ENCODE measurements at regions not wholly inside any gene's neighbourhood (a gene's known extent, or its start where the extent isn't known, plus 50 kb on each side); places are given as distances from the start of the nearest gene placed in this dataset.
"Not testable (repeated sequence)": the region's sequence is repeated elsewhere in the genome, so short reads cannot be mapped to it uniquely, and the experiment has no call there.

DNA sequence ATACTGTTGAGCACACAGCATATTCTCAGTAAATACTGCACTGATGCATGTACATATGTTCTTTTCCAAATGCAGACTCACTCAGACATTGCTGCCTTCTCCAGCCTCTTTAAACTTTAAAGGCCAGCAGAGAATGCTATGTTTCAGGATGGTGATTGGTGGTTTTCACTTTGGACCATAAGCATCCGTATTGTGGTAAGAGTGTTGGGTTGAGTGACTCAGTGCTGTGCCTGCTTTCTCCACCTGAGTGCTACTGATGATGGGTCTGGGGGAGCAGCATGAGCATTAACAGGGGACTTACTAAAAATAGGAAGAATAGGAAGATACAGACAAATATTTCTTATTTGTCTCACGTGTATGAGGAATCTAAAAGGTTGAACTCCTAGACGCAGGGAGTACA, 56.3 kb upstream of the ZNF92 start:
- H3K36me3 Mint-ChIP-seq: no peaks in the 10 kb centered on the region
- POLR2A ChIA-PET: no interaction called here
- no peaks in the 10 kb centered on the region for H3K4me1 Mint-ChIP-seq (ENCODE audit: low read depth)
- H3K27me3 Mint-ChIP-seq: no peaks in the 10 kb centered on the region
- no peak overlapping the region for H3K27ac Mint-ChIP-seq
- H3K9me3 Mint-ChIP-seq: no peaks in the 10 kb centered on the region
- intact Hi-C loops (cut with micrococcal nuclease): no loop called here
- DNase-seq: no peak
- H3K4me3 Mint-ChIP-seq: no peak overlapping the region
- CTCF ChIA-PET: no interaction called here

DNA sequence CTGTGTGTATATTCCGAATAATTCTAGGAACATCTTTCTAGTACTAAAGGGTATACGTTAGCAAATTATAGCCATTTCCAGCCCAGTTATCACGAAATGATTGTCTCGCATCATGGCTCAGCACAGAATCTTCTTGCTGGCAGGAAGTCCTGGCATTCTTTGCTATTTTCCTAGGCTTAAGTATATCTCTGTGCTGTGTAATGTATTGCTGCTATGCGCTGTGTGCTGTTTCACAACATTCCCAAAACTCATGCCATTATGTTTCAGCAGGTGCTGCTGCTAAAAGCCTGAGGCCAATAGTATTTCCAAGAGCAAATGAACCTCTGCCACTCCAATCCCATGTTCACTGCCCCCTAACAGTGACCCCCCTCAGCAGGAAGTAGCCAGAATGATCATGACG, 62.9 kb upstream of the ZNF92 start:
- DNase-seq: no peak
- H3K36me3 Mint-ChIP-seq: no peaks in the 10 kb centered on the region
- POLR2A ChIA-PET: no interaction called here
- no peak overlapping the region for H3K27ac Mint-ChIP-seq
- intact Hi-C loops (cut with micrococcal nuclease): no loop called here
- H3K4me1 Mint-ChIP-seq (ENCODE audit: low read depth): no peaks in the 10 kb centered on the region
- CTCF ChIA-PET: no interaction called here
- H3K4me3 Mint-ChIP-seq: no peak overlapping the region
- H3K9me3 Mint-ChIP-seq: no peaks in the 10 kb centered on the region
- no peaks in the 10 kb centered on the region for H3K27me3 Mint-ChIP-seq

DNA sequence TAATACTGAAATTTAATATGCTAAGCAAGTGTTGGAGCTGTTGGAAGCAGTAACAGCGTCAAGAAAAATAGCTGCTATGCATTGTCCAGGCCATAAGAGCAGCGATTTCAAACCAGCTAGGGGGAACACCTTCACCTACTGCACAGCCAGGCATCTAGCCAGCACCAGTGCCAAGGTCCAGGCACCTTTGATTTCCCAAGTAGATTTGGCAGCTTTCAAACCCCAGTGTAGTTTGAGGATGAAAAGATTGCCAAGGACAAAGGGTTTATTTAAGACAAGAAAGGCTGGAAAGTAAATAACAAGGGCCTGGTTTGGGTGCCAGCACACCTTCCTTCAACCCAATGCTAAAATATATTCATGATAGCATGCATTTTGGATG, 65.4 kb upstream of the ZNF92 start:
- no peaks in the 10 kb centered on the region for H3K27me3 Mint-ChIP-seq
- DNase-seq: no peak
- H3K27ac Mint-ChIP-seq: no peak overlapping the region
- no peaks in the 10 kb centered on the region for H3K36me3 Mint-ChIP-seq
- H3K9me3 Mint-ChIP-seq: no peaks in the 10 kb centered on the region
- intact Hi-C loops (cut with micrococcal nuclease): no loop called here
- ChIA-PET POLR2A (no interaction called here), CTCF (interaction anchor here (0.8 to 4.9 kb wide), 10 partner anchors 9 to 401 kb away, joined by 3 to 68 read pairs (median 6); no protein-coding TSS in a partner anchor)
- no peak overlapping the region for H3K4me3 Mint-ChIP-seq
- no peaks in the 10 kb centered on the region for H3K4me1 Mint-ChIP-seq (ENCODE audit: low read depth)

DNA sequence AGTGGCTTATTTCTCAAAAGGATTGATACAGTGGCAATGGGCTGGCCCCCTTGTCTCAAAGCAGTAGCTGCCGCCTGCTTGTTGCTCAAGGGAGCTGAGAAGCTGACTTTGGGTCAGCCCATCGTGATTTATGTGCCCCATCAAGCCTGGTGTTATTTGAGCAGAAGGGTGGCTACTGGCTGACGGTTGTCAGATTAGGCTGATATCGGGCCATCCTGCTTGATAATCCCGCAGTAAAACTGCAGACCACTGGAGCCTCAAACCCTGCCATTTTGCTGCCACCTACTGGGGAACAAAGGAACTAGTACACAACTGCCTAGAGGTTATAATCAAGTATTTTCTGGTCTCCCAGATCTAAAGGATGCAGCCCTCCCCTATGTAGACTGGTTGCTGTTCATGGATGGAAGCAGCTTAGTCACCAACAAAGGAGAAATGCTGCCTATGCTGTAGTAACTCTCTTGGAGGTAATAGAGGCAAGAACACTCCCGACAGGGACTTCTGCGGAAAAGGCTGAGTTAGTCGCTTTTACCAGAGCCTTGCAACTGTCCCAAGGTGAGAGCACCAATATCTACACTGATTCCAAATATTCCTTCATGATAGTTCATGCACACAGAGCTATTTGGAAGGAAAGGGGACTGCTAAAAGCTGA, 65.9 kb upstream of the ZNF92 start:
- ChIA-PET POLR2A (interaction anchor here (1.2 kb wide), 1 partner anchor 9 kb away, joined by 3 read pairs; no protein-coding TSS in a partner anchor), CTCF (interaction anchor here (0.7 to 4.9 kb wide), 21 partner anchors 9 to 506 kb away, joined by 3 to 68 read pairs (median 4); no protein-coding TSS in a partner anchor)
- no peak overlapping the region for H3K27ac Mint-ChIP-seq
- H3K36me3 Mint-ChIP-seq: no peaks in the 10 kb centered on the region
- DNase-seq: peak; percentile 43
- no peak overlapping the region for H3K4me3 Mint-ChIP-seq
- H3K27me3 Mint-ChIP-seq: no peaks in the 10 kb centered on the region
- H3K4me1 Mint-ChIP-seq (ENCODE audit: low read depth): no peaks in the 10 kb centered on the region
- no peaks in the 10 kb centered on the region for H3K9me3 Mint-ChIP-seq
- intact Hi-C loops (cut with micrococcal nuclease): loop anchor here (1.0 kb wide), 2 partner anchors 91 to 356 kb away; no protein-coding TSS in a partner anchor

DNA sequence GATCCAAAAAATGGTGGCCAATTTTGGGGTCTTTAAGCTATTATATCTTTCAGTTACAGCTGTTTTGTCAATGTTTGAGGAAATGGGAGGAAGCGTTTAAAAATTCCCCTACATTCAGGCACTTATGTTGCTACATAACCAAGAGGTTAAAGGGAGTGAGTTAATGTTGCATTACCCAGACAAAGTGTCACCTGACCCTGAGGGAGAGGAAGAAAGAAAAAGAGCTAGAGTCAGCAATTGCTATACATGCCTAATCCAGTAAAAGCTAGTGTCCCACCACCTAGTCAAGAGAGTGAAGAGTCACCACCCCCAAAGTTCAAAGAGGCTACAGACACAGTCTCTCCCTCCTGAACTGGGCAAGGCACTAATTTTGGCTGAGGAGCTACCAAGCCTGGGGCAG, 69.5 kb upstream of the ZNF92 start:
- Mint-ChIP-seq H3K27me3 (no peaks in the 10 kb centered on the region), H3K27ac (no peak overlapping the region), H3K4me1 (ENCODE audit: low read depth) (no peaks in the 10 kb centered on the region), H3K4me3 (no peak overlapping the region), H3K9me3 (no peaks in the 10 kb centered on the region), H3K36me3 (no peaks in the 10 kb centered on the region)
- ChIA-PET POLR2A (no interaction called here), CTCF (interaction anchor here (2.4 kb wide), 1 partner anchor 352 kb away, joined by 8 read pairs; no protein-coding TSS in a partner anchor)
- intact Hi-C loops (cut with micrococcal nuclease): no loop called here
- no peak for DNase-seq

DNA sequence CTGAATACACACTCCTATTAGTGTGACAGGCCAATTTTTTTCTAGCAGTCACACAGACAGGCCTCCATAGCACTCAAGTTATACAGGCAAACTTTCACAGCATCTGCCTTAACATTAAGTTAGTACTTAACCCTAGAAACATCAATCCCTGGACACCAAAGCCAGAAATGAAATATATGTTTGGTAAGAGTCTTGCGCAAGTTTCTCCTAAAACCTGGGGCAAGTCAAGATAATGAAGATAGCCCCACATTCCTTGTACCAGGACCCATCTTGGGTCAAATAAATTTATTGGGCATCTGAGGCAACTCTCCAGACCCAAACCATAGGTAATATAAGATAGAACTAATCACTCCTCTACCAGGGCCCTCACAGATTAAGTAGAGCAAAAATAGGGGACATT, 70.8 kb upstream of the ZNF92 start:
- no peak for DNase-seq
- H3K9me3 Mint-ChIP-seq: no peaks in the 10 kb centered on the region
- no peak overlapping the region for H3K27ac Mint-ChIP-seq
- ChIA-PET CTCF (interaction anchor here (2.4 kb wide), 1 partner anchor 351 kb away, joined by 8 read pairs; no protein-coding TSS in a partner anchor), POLR2A (no interaction called here)
- intact Hi-C loops (cut with micrococcal nuclease): no loop called here
- no peak overlapping the region for H3K4me3 Mint-ChIP-seq
- no peaks in the 10 kb centered on the region for H3K4me1 Mint-ChIP-seq (ENCODE audit: low read depth)
- no peaks in the 10 kb centered on the region for H3K36me3 Mint-ChIP-seq
- no peaks in the 10 kb centered on the region for H3K27me3 Mint-ChIP-seq

DNA sequence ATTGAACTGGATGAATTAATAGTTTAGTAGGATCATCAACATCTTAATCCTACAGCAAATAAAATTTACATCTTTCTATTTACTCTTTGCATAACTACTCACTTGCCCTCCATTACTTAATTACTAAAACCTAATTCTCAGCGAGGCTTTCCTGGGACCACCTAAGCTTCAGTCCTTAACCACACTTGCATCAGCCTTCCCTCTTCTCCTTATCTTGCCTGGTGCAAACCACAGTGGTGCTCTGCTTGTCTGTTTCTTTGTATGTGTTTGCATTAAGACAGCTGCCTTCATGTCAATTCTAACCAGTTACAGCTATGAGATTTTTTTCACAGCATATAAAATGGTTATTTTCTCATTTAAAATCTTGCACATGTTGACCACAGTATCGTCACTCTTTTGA, 72.6 kb upstream of the ZNF92 start:
- H3K27ac Mint-ChIP-seq: no peak overlapping the region
- H3K36me3 Mint-ChIP-seq: no peaks in the 10 kb centered on the region
- ChIA-PET CTCF (interaction anchor here (0.7 to 4.8 kb wide), 3 partner anchors 8 to 413 kb away, joined by 3 to 27 read pairs (median 3); no protein-coding TSS in a partner anchor), POLR2A (no interaction called here)
- DNase-seq: no peak
- no peaks in the 10 kb centered on the region for H3K9me3 Mint-ChIP-seq
- no peaks in the 10 kb centered on the region for H3K4me1 Mint-ChIP-seq (ENCODE audit: low read depth)
- H3K4me3 Mint-ChIP-seq: no peak overlapping the region
- H3K27me3 Mint-ChIP-seq: no peaks in the 10 kb centered on the region
- intact Hi-C loops (cut with micrococcal nuclease): no loop called here

DNA sequence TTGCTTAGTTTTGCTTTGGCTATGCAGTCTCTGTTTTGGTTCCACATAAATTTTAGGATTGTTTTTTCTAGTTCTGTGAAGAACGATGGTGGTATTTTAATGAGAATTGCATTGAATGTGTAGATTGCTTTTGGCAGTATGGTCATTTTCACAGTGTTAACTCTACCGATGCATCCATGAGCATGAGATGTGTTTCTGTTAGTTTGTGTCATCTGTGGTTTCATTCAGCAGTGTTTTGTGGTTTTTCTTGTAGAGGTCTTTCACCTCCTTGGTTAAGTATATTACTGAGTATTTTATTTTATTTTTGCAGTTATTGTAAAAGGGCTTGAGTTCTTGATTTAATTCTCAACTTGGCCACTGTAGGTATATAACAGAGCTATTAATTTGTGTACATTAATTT, 78.2 kb upstream of the ZNF92 start:
- CTCF ChIA-PET: interaction anchor here (1.0 kb wide), 1 partner anchor 12 kb away, joined by 3 read pairs; no protein-coding TSS in a partner anchor
- H3K4me3 Mint-ChIP-seq: no peak overlapping the region

DNA sequence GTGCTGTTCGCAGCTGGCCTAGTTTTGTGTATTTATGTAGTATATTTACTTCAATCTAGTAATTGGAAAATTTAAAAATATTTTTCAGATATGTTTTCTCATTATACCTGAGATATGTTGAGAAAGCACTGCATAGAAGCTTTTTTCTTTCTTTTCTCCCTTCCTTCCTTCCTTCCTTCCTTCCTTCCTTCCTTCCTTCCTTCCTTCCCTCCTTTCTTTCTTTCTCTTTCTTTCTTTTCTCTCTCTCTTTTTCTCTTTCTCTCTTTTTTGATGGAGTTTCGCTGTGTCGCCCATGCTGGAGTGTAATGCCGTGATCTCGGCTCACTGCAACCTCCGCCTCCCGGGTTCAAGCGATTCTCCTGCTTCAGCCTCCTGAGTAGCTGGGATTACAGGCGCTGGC, 83.3 kb upstream of the ZNF92 start:
- H3K9me3 Mint-ChIP-seq; DNase-seq; H3K27ac Mint-ChIP-seq; H3K36me3 Mint-ChIP-seq; H3K27me3 Mint-ChIP-seq; CTCF ChIA-PET; H3K4me1 Mint-ChIP-seq (ENCODE audit: low read depth); H3K4me3 Mint-ChIP-seq; POLR2A ChIA-PET; intact Hi-C loops (cut with micrococcal nuclease): not testable (repeated sequence)

More for the DNA sequence above, 78.2 kb upstream of the ZNF92 start:
- Mint-ChIP-seq H3K36me3 (no peaks in the 10 kb centered on the region), H3K4me1 (ENCODE audit: low read depth) (peaks cover 3% of the 10 kb centered on the region), H3K9me3 (no peaks in the 10 kb centered on the region), H3K27me3 (no peaks in the 10 kb centered on the region), H3K27ac (no peak overlapping the region)
- intact Hi-C loops (cut with micrococcal nuclease): no loop called here
- DNase-seq: no peak
- POLR2A ChIA-PET: no interaction called here

DNA sequence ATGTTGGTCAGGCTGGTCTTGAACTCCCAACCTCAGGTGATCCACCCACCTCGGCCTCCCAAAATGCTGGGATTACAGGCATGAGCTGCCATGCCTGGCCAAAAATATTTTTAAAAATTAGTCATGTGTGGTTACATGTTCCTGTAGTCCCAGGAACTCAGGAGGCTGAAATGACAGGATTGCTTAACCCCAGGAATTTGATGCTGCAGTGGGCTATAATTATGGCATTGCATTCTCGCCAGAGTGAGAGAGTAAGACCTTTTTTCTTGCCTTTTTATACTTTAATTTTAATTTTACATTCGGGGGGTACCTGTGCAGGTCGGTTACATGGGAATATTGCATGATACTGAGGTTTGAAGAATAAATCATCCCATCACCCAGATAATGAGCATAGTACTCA, 86.6 kb upstream of the ZNF92 start:
- Mint-ChIP-seq H3K27me3 (peaks cover under 1% of the 10 kb centered on the region), H3K27ac (no peak overlapping the region), H3K4me1 (ENCODE audit: low read depth) (no peaks in the 10 kb centered on the region), H3K36me3 (no peaks in the 10 kb centered on the region), H3K9me3 (no peaks in the 10 kb centered on the region), H3K4me3 (no peak overlapping the region)
- intact Hi-C loops (cut with micrococcal nuclease): no loop called here
- POLR2A ChIA-PET: no interaction called here
- no peak for DNase-seq
- CTCF ChIA-PET: interaction anchor here (1.2 kb wide), 1 partner anchor 20 kb away, joined by 4 read pairs; no protein-coding TSS in a partner anchor

DNA sequence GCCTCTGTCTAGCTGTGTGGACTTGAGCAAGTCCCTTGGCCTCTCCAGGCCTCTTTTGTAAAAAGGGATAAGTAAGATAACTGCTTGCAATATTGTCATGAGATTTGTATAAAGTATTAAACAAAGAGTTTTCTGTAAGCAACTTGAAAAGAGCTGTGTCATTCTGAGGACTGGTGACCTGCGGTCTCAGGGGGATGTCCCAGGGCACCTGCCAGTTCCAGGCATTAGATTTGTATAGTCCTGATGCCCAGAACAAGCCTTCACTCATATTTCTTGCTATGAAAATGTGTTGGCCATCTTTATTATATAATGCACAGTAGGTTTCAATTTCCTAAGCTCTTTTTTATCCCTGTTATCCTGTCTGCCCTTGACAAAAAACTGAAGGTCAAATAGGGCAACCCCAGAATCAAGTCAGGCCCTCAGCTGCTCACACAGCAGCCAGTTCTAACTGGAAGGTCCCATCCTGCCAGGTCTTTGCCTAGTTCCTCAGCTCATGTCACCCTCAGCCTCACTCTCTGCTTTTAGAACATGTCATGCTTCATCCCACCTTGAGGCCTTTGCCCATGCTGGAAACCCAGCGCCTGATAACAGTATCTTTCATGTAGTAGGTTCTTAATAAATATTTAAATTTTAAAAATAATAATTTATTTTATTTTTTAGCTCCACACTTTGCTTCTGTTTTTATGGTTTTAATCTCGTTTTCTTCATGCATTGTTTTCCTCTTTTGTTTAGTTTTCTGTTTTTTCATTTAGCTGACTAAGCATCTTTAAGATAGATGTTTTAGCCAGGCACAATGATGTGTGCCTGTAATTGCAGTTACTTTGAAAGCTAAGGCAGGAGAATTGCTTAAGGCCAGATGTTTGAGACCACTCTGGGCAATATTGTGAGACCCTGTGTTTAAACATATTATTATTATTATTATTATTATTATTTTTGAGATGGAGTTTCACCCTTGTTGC, 87.5 kb upstream of the ZNF92 start:
- no peak overlapping the region for H3K27ac Mint-ChIP-seq
- H3K9me3 Mint-ChIP-seq: no peaks in the 10 kb centered on the region
- no peaks in the 10 kb centered on the region for H3K4me1 Mint-ChIP-seq (ENCODE audit: low read depth)
- H3K4me3 Mint-ChIP-seq: no peak overlapping the region
- no peaks in the 10 kb centered on the region for H3K36me3 Mint-ChIP-seq
- no peak for DNase-seq
- ChIA-PET CTCF (interaction anchor here (1.2 to 2.0 kb wide), 2 partner anchors 21 kb away, joined by 4 to 6 read pairs; no protein-coding TSS in a partner anchor), POLR2A (no interaction called here)
- intact Hi-C loops (cut with micrococcal nuclease): no loop called here
- H3K27me3 Mint-ChIP-seq: peaks cover 8% of the 10 kb centered on the region

DNA sequence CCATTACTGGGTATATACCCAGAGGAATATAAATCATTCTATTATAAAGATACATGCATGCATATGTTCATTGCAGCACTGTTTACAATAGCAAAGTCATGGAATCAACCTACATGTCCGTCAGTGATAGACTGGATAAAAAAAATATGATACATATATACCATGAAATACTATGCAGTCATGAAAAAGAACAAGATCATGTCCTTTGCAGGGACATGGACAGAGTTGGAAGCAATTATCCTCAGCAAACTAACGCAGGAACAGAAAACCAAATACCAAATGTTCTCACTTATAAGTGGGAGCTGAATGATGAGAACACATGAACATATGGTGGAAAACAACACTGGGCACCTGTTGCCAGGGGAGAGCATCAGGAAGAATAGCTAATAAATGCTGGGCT, 88.4 kb upstream of the ZNF92 start:
- DNase-seq; H3K36me3 Mint-ChIP-seq; H3K9me3 Mint-ChIP-seq; H3K4me3 Mint-ChIP-seq; H3K4me1 Mint-ChIP-seq (ENCODE audit: low read depth); H3K27ac Mint-ChIP-seq; POLR2A ChIA-PET; intact Hi-C loops (cut with micrococcal nuclease): not testable (repeated sequence)
- CTCF ChIA-PET: interaction anchor here (2.0 kb wide), 1 partner anchor 22 kb away, joined by 6 read pairs; no protein-coding TSS in a partner anchor
- peaks cover 12% of the 10 kb centered on the region for H3K27me3 Mint-ChIP-seq

Measured in activated CD4-positive, alpha-beta memory T cell treated with anti-CD3 and anti-CD28 coated beads for 36 hours (primary cell).